HG03439 (cell line): ENCODE measurements at regions not wholly inside any gene's neighbourhood (a gene's known extent, or its start where the extent isn't known, plus 50 kb on each side); places are given as distances from the start of the nearest gene placed in this dataset.
"Not testable (repeated sequence)": the region's sequence is repeated elsewhere in the genome, so short reads cannot be mapped to it uniquely, and the experiment has no call there.

Source experiments
- ATAC-seq: cut with Tn5 transposase; IDR thresholded peaks from one replicate; pipeline ENCODE4 v1.9.1; 2021; ENCODE audit warnings: mild to moderate bottlenecking, moderate library complexity; ENCODE audit not compliant: unreplicated experiment

DNA sequence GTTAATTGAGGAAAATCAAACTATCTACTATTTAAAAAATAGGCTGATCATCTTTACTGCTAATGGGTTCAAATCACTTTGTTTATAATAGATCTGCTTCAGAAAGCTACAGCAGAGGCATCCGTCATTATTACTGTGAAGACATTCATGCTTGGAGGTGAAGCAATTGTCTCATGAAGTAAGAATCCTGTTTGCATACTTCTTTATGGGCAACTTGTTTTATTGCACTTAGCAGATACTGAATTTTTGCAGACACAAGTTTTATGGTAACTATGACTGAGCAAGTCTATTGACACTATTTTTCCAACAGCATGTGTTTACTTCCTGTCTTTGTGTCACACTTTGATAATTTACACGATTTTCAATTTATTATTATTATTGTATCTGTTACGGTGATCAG lies 573.9 kb downstream of the RFPL4B start:
- ATAC-seq: no peak

DNA sequence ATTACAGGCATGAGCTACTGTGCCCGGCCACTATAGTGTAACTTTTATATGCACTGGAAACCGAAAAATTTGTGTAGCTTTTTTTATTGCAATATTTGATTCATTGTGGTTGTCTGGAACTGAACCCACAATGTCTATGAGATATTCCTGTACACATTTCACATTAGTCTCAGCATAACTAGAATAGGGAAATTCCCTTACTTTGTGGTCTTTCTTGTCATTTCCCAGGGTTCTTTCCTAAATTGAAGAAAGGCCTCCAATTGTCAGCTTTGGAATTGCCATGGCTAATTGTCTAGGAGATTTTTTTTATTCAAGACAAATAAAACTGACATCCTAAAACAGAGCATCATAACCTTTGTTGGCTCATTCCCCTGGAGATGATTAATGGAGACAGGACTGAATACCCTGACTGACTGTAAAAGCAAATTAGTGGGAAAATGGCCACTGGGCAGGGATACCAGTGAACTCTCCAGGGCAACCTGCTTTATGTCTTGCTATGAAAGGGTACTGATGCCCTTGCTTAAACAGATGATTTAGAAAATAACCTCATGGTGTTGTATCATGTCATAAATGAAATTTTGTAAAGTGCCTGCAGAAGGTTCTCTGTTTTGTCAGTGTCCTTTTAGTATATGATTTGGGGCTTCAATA lies 576.9 kb downstream of the RFPL4B start:
- no peak for ATAC-seq

DNA sequence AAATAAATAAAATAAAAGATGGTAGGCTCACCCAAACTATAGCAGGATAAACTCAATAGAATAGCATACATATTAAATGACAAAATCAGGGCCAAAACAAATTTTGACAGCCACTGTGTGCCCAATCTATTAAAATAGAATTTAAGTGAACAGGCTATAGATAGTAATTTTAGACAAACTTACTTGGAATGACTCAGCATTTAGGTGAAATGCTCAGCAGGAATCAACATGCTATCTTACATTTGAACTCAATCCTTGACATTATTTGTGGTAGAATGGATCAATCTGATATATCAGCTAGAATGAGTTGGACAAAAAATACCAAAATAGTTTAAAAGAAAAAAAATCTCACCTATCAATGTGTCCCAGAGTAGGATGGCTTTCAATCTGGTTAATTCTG lies 578.6 kb downstream of the RFPL4B start:
- no peak for ATAC-seq

DNA sequence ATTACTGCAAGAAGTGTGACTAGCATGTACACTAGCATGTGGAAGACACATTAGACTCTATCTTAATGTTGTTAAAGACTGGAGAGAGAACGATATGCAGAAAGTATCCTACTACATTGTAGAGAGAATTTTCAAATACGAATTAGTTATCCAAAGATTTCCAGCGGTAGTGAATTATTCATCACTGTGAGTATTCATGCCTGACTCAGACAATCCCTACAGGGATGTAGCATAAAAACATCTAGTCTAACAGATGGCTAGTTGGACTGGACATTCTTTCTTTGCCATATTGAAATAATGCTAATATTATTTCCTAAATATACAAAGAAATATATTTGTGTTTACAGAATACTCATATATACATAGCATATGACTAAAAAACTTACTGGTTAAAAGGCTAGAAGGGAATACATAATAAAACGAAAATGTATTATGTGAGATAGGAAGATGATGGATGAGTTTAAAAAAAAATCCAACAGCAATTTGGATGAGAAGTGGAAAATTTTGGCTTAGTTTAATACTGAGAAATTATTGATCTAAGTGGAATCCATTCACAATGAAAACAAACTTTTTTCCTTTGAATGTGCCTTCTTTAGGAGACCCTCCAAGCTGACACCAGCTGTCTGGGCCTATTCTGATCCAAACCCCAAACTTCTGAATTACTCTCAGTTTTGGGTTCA lies 580.7 kb downstream of the RFPL4B start:
- ATAC-seq: no peak

DNA sequence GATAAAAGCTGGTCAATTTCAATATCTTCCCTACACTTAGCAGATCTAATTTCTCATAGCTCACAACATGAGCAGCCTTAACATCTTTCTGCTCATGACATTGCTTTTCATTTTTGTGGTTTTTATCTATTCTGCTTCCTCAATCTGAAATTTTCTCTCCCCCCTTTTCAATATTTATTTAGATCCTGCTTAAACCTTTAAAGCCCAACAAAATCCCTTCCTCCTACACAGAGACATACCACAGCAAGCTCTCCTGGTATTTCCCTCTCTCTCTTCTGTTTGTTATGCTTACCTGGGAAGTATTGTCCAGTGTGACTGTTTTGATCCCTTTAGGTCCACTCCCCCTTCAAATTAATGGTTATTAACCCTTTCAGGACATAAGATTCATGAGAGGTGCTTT lies 582.5 kb downstream of the RFPL4B start:
- no peak for ATAC-seq

DNA sequence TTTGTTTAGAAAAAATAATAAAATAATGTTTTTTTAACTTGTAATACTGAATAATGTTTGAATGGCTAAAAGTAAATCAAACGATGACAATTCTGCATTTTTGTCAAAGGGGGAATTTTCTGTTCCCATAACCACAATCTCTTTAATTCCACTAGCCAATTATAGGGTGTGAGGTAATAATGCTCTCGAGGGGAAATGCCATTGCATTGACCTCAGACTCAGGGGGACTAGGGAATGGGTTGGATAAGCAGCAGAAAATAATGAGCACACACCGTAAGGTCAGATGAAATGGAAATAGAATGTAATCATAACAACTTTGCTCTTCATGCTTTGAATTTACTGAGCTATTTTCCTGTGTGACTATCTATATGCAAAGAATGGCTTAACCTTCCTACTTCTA lies 584.7 kb downstream of the RFPL4B start:
- no peak for ATAC-seq

DNA sequence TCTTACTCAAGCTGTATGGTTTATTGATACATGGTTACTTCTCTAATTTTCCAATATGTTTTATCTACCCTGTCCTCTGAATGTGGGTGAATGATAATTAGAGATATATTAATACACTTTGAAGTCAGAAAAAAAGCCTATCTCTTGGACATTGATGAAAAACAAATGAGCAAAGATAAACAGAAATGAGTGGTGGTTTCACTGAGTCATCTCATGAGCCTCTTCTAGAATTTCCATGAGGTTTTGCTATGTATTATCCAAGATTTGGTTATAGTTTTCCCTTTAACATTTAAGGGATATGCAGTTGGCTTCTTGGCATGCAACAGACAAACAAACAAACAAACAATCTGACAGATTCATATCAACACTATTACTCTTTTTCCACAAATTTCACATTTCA lies 586.8 kb downstream of the RFPL4B start:
- no peak for ATAC-seq

DNA sequence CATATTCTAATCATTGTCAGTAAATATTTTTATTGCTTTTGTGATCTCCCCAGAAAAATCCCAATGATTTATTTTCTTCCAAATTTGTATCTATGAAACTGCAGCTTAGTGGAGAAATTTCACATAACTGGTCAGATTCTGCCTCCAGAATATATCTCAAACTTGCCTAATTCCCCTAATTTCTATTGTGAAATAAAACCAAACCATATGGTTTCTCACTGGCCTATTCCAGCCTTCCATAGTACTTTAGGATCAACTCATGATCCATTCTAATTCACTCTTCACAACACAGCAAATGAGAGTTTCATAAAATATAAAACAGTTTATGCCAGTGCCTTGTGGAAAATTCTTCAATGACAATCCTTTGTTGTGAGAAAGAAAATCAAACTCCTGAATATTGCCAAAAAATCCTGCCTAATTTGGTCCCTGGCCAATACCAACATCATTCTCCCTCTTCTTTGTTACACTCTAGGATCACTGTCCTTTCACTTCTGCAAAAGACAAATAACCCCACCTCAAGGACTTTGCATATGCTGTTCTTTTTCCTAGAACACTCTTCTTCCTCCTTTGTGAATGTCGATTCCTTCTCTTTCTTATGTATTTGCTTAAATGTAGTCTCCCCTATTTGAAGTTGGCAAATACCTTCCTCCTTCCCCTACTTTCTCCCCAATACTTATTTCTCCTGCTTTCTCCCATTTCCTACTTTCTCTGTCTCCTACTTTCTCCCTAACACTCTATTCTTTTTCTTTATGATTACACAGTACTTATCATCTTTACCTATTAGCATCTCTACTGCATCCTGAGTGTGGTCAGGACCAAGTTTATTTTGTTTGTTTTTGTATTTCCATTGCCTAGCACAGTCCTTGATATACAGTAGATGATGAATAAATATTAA lies 587.5 kb downstream of the RFPL4B start:
- no peak for ATAC-seq

DNA sequence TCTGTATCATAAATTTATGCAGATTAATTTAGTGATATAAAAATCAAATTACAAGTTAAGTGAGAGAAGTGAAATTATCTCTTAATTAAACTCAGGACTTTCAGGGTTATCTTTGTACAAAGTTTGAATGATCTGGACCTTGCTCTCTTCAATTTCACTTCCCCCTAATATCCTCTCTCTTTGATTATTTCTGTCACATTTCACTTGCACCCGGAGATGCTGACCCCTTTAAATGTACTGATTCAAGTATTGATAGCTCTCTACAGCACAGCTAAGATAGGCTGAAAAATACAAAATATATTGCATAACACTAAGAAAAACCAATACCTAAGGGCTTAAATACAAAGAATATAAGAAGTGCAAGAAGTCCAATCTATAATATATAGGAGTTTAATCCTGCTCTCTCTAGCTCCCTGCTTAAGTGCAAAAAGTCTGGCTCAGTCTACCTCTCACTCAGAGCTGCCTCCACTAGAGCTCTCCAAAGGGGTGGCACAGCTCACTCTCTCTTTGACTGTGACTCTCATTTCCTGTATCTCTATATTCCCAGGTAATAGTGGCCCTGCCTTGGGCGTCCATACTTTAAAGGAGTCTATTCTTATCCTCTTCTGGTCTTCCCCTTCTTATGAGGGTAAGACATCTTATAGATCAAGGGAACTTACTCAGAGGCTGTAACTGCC lies 588.4 kb downstream of the RFPL4B start:
- ATAC-seq: no peak

DNA sequence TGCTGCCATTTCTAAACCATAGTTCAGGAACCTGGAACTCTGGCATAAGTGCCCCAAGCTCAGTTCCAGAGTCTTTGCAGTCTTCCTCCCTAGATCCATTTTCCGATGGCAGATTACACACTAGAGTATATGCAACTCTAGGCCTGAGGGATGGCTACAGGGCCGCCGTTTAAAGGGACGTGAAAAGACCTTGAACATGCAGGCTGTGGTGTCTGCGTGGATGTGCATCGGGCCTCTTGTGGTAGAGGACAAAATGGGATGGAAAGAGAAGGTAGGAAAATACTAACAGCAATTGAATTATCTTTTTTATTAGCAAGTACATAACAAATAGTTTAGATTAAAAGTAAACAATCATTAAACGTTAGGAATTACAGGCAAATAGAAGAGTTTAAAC lies 588.9 kb downstream of the RFPL4B start:
- ATAC-seq: no peak

DNA sequence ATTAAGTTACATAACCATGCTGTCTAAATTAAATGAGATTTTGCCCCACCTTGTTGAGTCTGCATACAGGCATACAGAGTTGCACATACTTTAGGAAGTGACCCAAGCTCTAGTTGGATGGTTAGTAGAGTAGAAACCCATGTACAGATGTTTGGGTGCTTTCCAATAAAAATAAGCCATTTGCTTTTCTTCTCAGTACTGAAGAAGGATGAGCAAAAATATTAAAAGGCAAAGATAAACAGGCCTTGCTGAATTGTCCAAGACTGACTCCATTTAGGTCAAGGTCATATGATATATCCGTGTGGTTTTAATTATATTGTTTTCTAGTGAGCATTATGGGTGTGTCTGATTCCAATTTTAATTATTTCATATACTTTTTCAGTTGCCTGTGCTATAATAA lies 589.4 kb downstream of the RFPL4B start:
- ATAC-seq: no peak

DNA sequence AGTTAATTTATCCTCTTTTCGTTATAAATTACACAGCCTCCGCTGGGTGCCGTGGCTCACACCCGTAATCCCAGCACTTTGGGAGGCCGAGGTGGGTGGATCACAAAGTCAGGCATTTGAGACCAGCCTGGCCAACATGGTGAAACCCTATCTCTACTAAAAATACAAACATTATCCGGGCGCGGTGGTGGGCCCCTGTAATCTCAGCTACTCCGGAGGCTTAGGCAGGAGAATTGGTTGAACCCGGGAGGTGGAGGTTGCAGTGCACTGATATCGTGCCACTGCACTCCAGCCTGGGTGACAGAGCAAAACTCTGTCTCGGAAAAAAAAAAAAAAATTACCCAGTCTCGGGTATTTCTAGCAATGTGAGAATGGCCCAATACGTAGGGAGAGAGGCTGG lies 590.6 kb downstream of the RFPL4B start:
- ATAC-seq: not testable (repeated sequence)

DNA sequence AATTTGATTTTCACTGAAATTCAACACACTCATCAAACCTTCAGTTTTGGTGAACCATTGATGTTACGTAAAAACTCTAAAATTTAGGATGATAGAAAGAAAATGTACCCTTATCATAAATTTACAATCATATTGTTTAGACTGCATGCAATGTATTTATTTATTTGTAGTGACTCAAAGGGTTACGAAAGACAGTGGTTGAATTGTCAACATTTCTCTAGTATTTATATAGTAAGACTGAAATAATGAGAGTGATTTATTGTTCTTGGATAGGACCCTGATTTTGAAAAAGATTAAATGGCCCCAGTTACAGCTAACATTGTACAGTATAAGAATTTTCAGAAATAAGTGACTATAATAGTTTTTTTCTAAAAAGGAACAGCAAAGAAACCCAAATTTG lies 591.5 kb downstream of the RFPL4B start:
- no peak for ATAC-seq

DNA sequence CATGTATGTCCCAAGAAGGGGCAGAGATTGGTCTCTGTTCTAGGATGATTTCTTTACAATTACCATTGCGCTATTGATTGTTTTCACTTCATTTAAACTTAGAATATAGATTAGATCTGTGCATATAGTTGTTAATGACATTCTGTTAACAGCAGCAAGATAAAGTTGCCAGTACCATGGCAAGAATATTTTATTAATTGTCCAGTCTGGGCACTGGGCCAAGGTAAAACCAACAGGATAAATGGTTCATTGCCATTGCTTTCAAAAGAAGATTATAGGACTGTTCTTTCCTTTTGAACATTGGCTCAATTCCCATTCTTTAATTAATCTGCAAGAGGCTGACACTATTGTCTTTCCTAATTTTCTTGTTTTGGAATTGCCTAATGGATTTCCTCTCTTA lies 592.4 kb downstream of the RFPL4B start:
- ATAC-seq: no peak

DNA sequence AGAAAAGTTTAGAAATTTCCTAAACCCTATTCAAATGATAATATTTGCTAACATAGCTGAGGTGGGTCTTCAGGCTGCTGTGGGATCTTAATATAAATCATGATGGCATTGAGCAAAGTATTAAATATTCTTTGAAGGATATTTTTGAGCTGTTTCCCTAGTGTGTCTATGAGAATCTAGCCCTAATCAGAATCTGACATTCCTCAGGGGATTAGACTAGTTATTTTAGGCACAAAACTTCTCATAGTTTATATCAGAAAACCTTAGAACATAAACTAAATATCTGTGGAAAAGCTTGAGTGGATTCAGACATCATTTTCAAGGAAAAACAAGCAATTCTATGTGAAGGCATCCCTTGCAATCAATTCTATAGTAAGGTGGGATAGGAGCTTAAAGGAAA lies 594.5 kb downstream of the RFPL4B start:
- no peak for ATAC-seq

DNA sequence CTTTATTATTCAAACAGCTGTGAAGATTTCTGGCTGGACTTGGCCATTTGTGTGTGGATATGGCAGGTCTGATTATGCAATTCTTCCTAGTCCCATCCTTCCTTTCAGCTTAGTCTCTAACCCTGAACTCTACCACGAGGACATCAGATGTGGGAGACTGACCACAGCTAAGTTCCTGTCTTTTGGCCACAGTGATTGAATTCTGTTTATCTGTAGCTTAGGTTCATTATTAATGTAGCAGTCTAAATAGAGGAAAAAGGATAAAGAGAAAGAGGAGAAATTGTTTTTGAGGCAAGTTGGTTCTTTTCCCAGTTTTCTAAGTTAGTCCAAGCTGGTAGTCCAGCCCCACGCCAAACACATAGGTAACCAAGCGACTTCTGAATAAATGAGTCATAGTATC lies 598.9 kb downstream of the RFPL4B start:
- no peak for ATAC-seq

DNA sequence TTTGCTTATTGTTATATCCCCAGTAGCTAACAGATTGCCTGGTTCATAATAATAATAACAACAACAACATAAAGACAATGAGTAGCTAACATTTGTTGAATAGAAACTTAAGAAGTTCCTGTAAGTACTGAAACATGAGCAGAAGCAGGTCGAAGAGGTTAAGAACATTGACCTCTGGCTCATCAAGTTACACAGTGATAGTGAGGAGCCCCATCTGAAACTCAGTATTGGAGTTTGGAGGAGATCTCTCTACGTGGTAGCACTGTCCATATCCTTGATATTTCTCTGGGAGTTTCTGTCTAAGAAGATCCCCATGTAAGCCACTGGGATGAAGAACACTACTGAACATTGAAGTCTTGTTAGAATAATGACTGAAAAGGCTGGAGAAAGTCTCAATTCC lies 600.4 kb downstream of the RFPL4B start:
- no peak for ATAC-seq

DNA sequence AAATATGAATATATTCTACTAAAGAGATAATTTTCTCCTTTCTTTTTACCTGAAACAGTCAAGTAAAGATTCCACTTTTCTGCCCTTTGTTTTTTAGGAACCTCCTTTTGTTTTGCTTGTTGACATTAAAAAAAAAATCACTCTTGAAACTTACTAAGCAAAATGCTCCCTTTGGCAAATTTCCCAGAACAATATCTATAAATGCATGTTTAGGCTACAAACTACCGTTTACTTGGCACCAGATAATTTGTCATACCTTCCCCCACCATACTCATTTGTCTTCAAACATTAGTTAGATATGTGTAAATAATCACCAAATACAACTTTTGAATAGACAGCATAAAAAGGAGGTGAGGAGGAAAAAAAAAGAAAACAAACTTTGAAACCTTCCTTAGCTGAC lies 604.7 kb downstream of the RFPL4B start:
- ATAC-seq: no peak

DNA sequence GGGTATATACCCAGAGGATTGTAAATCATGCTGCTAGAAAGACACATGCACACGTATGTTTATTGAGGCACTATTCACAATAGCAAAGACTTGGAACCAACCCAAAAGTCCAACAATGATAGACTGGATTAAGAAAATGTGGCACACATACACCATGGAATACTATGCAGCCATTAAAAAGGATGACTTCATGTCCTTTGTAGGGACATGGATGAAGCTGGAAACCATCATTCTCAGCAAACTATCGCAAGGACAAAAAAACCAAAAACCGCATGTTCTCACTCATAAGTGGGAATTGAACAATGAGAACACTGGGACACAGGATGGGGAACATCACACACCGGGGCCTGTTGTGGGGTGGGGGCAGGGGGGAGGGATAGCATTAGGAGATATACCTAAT lies 608.6 kb downstream of the RFPL4B start:
- ATAC-seq: not testable (repeated sequence)

DNA sequence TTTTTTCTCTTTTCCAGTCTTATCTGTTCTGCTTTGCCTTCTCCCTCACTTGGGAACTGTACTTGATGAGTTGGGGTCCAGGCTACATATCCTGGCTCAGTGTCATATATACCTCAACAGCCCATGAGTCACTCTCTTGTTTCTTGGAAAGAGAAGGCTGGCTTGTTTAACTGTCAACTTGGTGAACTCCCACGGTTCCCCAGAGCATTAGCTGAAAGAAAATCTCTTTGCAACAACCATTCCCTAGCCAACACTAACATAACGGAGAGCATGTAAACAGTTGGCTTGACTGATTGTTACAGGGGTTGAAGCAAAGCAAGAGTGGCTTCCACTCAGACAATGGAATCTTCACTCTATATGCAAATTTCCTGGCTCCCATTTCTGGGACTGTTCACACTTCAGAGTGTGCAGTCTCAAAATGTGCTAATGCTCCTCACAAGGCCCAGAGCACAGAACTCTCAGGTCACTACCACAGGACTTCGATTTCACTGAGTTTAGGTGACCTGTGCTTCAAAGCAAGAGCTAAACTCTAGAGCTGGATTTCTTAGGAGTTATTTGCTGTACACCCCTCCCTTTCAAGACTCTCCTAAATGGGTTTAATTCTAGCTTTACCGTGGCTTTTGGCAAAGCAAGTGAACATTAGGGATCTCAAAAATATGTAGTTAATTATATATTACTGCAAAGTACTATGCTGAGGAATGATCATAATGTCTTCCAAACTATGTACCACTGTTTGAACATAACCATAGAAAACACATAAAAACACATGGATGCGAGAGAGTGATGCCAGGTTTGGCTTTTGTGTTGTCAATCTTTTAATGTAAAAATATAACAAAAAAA lies 609.8 kb downstream of the RFPL4B start:
- ATAC-seq: no peak

DNA sequence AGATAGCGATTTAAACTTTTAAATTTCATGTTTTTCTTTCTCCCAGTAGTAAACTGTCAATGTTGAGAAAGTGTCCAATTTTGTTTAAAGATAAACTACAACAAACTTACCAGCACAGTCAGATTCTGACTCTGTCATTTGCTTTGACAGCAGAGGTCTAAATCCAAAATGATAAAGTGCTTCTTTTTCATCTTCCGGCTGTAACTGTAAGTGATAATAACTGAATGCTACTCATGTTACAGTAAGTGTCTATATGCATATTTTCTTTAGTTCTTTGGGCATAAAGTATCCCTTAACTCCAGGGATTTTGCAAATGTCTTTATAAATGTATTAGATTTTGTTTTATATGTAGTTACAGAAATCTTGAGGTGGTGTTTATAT lies 610.4 kb downstream of the RFPL4B start:
- no peak for ATAC-seq
